GM19238 (cell line): ENCODE measurements at regions not wholly inside any gene's neighbourhood (a gene's known extent, or its start where the extent isn't known, plus 50 kb on each side); places are given as distances from the start of the nearest gene placed in this dataset.
"Not testable (repeated sequence)": the region's sequence is repeated elsewhere in the genome, so short reads cannot be mapped to it uniquely, and the experiment has no call there.

ENCODE experiments used
- DNase-seq: peaks from one replicate; pipeline ENCODE4 v3.0.0; 2011; ENCODE audit warnings: low spot score; ENCODE audit not compliant: insufficient read length

DNA sequence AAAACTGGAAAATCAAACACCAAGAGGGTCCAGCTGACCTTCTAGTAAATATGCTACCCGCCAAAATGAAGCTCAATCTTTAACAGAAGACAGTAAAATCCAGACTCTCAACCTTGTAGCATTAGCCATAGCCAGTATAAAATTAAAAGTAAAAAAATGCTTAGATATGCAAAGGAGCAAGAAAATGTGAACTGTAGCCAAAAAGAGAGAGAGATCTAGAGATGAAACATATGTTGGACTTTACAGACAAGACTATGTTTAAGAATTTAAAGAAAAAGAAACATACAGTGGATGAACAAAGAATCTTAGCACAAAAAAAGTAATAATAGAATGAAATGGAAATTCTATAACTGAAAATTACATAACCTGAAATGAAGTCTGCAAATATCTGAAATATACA is 344.5 kb downstream of the LRATD1 start:
- no peak for DNase-seq

GRCh38 chr2:14978845-14979244 is 346.3 kb downstream of the LRATD1 start:
- no peak for DNase-seq

DNA sequence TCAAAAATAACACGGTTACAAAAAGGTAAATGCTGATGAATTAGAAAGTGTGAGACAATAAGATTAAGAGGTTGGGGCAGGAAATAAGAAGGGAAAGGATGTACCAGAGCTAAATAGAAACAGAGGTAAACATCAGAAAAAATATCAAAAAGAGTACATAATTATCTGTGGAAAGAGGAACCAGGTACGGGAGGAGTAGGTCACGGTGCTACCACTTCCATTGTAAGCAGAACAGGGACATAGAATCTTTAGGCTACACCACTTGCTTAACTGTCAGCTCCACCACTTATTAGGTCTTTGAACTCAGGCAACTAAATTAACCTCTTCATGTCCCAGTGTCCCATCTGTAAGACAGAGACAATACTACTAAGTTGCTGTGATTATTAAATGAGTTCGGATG is 350.3 kb downstream of the LRATD1 start:
- DNase-seq: no peak

DNA sequence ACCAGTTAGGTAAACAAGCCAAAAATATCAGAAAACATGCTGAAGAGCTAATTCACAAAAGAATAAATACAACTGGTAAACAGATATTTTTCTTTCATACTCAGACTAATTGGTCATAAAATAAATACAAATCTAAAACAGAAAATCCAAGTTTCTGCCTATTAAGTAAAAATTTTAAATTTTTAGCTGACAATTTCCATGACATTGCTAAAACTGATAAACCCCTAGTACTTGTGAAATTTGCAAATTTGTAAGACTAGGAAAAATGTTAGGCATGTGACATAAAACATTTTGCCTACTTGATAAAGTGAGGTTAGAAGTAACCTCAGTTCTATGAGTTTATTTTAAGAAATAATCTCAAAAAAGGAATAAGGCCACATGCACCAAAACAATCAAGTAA is 356.1 kb downstream of the LRATD1 start:
- DNase-seq: no peak

- no peak for DNase-seq
Observed at GRCh38 chr2:14991723-14992122, 359.2 kb downstream of the LRATD1 start.

GRCh38 chr2:14994721-14995120 is 362.2 kb downstream of the LRATD1 start:
- DNase-seq: no peak

DNA sequence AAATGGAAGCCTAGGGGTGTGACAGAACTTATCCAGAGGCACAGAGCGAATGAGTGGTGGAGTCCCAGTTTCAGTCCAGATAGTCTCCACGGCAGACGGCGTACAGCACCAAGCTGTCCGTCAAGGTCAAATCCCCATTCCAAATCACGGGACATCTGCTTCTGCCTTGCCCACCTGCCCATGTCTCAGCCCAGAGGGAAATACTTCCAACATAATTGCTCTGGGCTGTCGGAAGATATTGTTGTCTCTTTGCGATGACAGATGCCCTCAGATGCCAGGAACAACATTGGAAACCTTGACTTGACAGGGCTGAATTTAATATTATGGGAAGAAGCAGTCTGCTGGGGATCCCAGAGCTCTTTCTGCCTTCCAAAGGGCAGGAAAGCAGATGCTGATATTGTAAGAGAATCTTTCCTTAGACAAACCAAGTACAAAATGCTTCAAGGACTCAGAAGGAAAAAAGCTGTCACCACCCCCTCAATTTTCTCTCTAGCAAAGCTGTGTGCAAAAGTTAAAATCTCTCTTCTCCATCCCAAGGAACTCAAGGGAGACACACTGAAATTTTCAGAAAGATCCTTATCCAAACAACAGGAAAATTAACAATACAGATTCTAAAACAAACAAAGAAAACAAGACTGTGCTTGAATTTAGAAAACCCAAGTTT is 364.0 kb downstream of the LRATD1 start:
- no peak for DNase-seq

- DNase-seq: no peak
Observed at GRCh38 chr2:14998546-14998945, 366.0 kb downstream of the LRATD1 start.

GRCh38 chr2:14999114-14999661 is 366.7 kb downstream of the LRATD1 start:
- DNase-seq: no peak

DNA sequence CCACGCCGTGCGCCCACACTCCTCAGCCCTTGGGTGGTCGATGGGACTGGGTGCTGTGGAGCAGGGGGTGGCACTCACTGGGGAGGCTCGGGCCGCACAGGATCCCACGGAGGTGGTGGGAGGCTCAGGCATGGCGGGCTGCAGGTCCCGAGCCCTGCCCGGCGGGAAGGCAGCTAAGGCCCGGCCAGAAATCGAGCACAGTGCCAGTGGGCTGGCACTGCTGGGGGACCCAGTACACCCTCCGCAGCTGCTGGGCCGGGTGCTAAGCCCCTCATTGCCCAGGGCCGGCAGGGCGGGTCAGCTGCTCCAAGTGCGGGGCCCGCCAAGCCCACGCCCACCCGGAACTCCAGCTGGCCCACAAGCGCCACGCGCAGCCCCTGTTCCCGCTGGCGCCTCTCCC is 370.0 kb downstream of the LRATD1 start:
- not testable (repeated sequence) for DNase-seq

- DNase-seq: no peak
Observed at GRCh38 chr2:15006667-15007066, 374.1 kb downstream of the LRATD1 start.

DNA sequence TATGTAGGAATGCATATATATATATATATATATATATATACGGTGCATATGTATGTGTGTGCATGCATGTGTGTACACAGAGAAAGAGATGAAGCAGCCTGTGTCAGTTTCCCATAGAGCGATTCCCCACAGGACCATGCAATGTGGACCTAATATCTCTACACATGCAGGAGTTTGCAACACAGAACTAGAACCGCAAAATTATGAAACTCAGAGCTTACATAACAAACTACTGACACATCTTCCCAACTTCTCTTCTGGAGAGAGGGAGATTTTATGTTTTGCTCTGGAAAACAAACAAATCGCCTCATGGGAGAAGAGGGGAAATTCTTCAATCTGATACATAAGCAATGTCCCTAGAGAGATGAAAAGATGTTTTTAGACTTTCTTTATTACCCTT is 377.2 kb downstream of the LRATD1 start:
- no peak for DNase-seq

- DNase-seq: no peak
Observed at GRCh38 chr2:15010346-15010745, 377.8 kb downstream of the LRATD1 start.

DNA sequence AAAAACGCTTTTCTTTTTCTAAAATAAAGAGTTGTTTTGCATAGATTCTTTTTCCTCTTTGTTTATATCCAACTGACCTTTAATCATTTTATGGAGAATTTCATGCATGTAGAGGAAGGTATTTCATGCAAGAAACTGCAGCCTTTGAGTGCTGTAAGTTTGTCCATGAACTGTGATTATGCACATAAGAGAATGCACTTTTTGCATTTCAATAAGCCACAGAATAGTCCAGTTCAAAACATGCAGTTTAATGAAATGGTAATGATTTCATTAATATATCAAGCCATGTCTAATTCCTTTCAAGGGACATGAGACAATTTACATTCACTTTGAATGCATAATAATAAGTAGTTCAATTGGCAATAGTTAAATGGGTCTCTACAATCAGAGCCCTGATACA is 386.3 kb downstream of the LRATD1 start:
- no peak for DNase-seq

- DNase-seq: no peak
Observed at GRCh38 chr2:15023221-15023620, 390.7 kb downstream of the LRATD1 start.

- DNase-seq: no peak
Observed at GRCh38 chr2:15028406-15028805, 395.9 kb downstream of the LRATD1 start.

- DNase-seq: peak; percentile 35
Observed at GRCh38 chr2:15031745-15032240, 399.3 kb downstream of the LRATD1 start.

GRCh38 chr2:15034246-15034645 is 401.7 kb downstream of the LRATD1 start:
- no peak for DNase-seq

GRCh38 chr2:15034860-15035259 is 402.3 kb downstream of the LRATD1 start:
- no peak for DNase-seq

GRCh38 chr2:15038366-15039364 is 406.1 kb downstream of the LRATD1 start:
- DNase-seq: no peak

DNA sequence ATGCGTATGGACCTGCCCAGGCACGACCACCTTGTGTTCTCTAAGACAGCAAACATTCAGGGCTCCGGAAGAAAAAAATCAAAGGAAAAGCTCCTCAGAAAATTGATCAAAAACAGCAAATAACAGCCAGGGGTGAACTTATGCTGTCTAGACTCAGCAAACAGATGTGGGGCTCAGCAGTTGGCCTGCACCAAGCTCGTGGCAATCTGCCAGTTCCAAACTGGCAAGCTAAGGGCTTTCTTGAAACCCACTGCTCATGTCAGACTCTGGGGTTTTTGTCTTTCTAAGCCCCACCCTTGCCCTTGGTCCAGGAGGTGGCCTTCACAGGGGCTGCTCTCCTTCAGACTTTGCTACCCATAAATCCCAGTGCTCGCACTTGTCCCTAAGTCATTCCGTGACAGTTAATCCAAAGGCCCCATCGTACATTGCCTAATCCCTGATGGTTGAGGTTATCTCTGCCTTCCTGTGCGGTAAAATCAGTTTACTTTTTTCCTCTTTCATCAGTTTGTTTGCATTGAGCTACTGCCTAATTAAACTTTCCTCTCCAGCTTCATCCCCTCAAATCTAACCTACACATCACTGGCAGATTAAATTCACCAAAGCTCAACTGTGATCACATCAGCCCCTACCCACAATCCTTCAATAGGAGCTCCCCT is 408.0 kb downstream of the LRATD1 start:
- no peak for DNase-seq

DNA sequence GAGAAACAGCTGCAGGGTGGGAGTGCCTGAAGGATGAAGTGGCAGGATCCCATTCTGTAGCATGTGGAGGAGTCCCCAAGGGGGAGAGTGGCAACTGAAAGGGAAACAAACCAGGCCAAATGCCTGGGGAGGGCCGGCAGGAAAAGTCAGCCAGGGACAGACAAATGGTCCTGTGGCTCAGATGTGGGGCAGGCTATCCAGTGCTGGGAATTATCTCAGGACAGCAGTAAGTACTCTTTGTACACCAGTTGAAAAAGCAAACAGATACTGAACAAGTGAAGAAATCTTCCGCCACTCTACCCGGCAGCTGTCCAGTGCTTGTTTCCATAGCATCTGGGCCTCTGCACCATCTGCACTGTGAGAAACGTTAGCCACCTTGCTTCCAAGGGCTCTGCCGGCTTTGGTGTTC is 408.9 kb downstream of the LRATD1 start:
- no peak for DNase-seq
